ENCODE measurements at regions not wholly inside any gene's neighbourhood (a gene's known extent, or its start where the extent isn't known, plus 50 kb on each side); places are given as distances from the start of the nearest gene placed in this dataset.

- Histone ChIP-seq H3K27me3 (replicated peaks in 1 of 4; ENCODE audit: control insufficient read depth in 3 of 4, extremely low read depth in 1 of 4, insufficient read depth in 3 of 4, low read length in 3 of 4) (0 out of 7 replicates have a peak, but pooled peaks cover 0 to 3% (median 0%) of the 10 kb centered on the region in 4 experiments), H3K9ac (replicated peaks in 1 of 4; ENCODE audit: extremely low read depth in 1 of 4, low read depth in 3 of 4, low read length in 3 of 4) (no peak overlapping the region), H2BK120ac (replicated peaks; ENCODE audit: low read depth, low read length) (no peak overlapping the region), H3K79me2 (ENCODE audit: control insufficient read depth in 1 of 2, insufficient read depth in 2 of 2, low read length in 2 of 2) (no peaks in the 10 kb centered on the region), H3K4me3 (ENCODE audit: extremely low read depth in 1 of 4, insufficient read depth in 2 of 4, low read depth in 3 of 4, low read length in 4 of 4) (no peak overlapping the region), H3K27ac (ENCODE audit: low read depth, low read length) (no peak overlapping the region), H2AFZ (ENCODE audit: low read length) (no peak overlapping the region), H2BK20ac (ENCODE audit: low read length) (no peak overlapping the region), H4K8ac (ENCODE audit: extremely low read depth, insufficient read depth, low read length) (no peak overlapping the region), H4K5ac (ENCODE audit: insufficient read length, low read depth, low read length) (no peak overlapping the region), H3K14ac (ENCODE audit: insufficient read length) (no peak overlapping the region), H3K23me2 (ENCODE audit: low read depth, low read length) (no peaks in the 10 kb centered on the region), H3K4me1 (replicated peaks in 1 of 4; ENCODE audit: control insufficient read depth in 3 of 4, insufficient read depth in 4 of 4, low read length in 3 of 4) (no peaks in the 10 kb centered on the region; a peak in 1 of 7 replicates), H3K4me2 (ENCODE audit: insufficient read depth in 1 of 2, low read depth in 2 of 2, low read length in 2 of 2) (no peak overlapping the region), H3K23ac (ENCODE audit: insufficient read length) (no peak overlapping the region), H2BK5ac (ENCODE audit: low read depth, low read length) (no peak overlapping the region), H3K56ac (replicated peaks; ENCODE audit: insufficient read length, low read depth, low read length) (no peak overlapping the region), H2AK5ac (ENCODE audit: low read depth, low read length) (no peak overlapping the region), H2BK12ac (ENCODE audit: low read depth, low read length) (no peak overlapping the region), H2BK15ac (ENCODE audit: low read length) (no peak overlapping the region), H3K79me1 (ENCODE audit: low read depth, low read length) (no peaks in the 10 kb centered on the region), H3K9me3 (ENCODE audit: insufficient read depth in 2 of 2, low read depth in 1 of 2, low read length in 1 of 2) (no peaks in the 10 kb centered on the region), H4K91ac (replicated peaks; ENCODE audit: insufficient read length, low read length) (no peak overlapping the region), H3K4ac (replicated peaks; ENCODE audit: insufficient read length, low read depth, low read length) (no peak overlapping the region), H4K20me1 (replicated peaks in 1 of 2; ENCODE audit: control insufficient read depth in 1 of 2, insufficient read depth in 2 of 2, low read length in 2 of 2) (no peaks in the 10 kb centered on the region), H3K18ac (ENCODE audit: extremely low read depth, low read length) (no peak overlapping the region), H3K36me3 (ENCODE audit: control insufficient read depth in 2 of 4, insufficient read depth in 4 of 4, low read length in 3 of 4) (no peaks in the 10 kb centered on the region)
- TF ChIP-seq SIN3A (conservative IDR thresholded peaks at IDR 0.05 in 1 of 2, IDR thresholded peaks at IDR 0.05 in 1 of 2; ENCODE audit: low read depth in 1 of 2, low read length in 2 of 2) (no peak), HDAC6 (IDR thresholded peaks at IDR 0.05; ENCODE audit: low read depth, low read length) (no peak), KDM4A (IDR thresholded peaks at IDR 0.05; ENCODE audit: low read depth, low read length, severe bottlenecking) (no peak), ATF2 (IDR thresholded peaks at IDR 0.05; ENCODE audit: low read length) (no peak), SRF (IDR thresholded peaks at IDR 0.05; ENCODE audit: low read depth, low read length) (no peak), SAP30 (IDR thresholded peaks at IDR 0.05; ENCODE audit: insufficient read depth, insufficient replicate concordance, low read length) (no peak), GTF2F1 (IDR thresholded peaks at IDR 0.05; ENCODE audit: borderline replicate concordance, low read depth, low read length) (no peak), CHD2 (IDR thresholded peaks at IDR 0.05; ENCODE audit: low read length) (no peak), CEBPB (IDR thresholded peaks at IDR 0.05; ENCODE audit: low read depth, low read length) (no peak), RNF2 (IDR thresholded peaks at IDR 0.05; ENCODE audit: borderline replicate concordance, low read depth, low read length, missing control alignments, poor library complexity, severe bottlenecking) (no peak), TEAD4 (IDR thresholded peaks at IDR 0.05; ENCODE audit: low read depth, low read length) (no peak)
- CTCF ChIA-PET (ENCODE audit: partially characterized antibody): interaction anchor here (0.6 kb wide), 1 partner anchor 139 kb away, joined by 3 read pairs; no protein-coding TSS in a partner anchor
- no peak for FAIRE-seq
- POLR2A ChIA-PET (ENCODE audit: partially characterized antibody): no interaction called here
- WGBS, 2 experiments (ENCODE audit: extremely low coverage in 1 of 2, insufficient coverage in 1 of 2, insufficient read length in 1 of 2, insufficient replicate concordance in 2 of 2, low coverage in 1 of 2, low lambda C conversion rate in 2 of 2, missing lambda C conversion rate in 1 of 2): 91% methylated on average over 4 of the region's 4 CpGs; no CpG with 5 or more reads in 1 of the 2 experiments
- DNase-seq (ENCODE audit: low read depth in 1 of 2, low spot score in 2 of 2): no peak
These were observed 622.9 kb upstream of the CDH4 start for GRCh38 chr20:60629206-60629605.

Measured in H1 (cell line).